Liver (tissue), 3 donors: ENCODE measurements at regions not wholly inside any gene's neighbourhood (a gene's known extent, or its start where the extent isn't known, plus 50 kb on each side); places are given as distances from the start of the nearest gene placed in this dataset.

Source experiments
- EGR1 ChIP-seq, 2 donors: IDR thresholded peaks; 2 replicates each; pipeline ENCODE4 v1.6.1; 2016 to 2018; ENCODE audit warnings: antibody characterized with exemption in 2 of 2, low read depth in 2 of 2
- GABPA ChIP-seq, 2 donors: IDR thresholded peaks in 1 of 2; conservative IDR thresholded peaks in 1 of 2; 2 replicates each; pipeline ENCODE4 v1.6.1; 2016; ENCODE audit warnings: antibody characterized with exemption in 2 of 2, mild to moderate bottlenecking in 1 of 2, moderate library complexity in 1 of 2
- RAD21 ChIP-seq, 2 donors: IDR thresholded peaks; 2 replicates each; pipeline ENCODE4 v1.6.1; 2016; ENCODE audit warnings: antibody characterized with exemption in 2 of 2, mild to moderate bottlenecking in 2 of 2
- RXRA ChIP-seq, 2 donors: IDR thresholded peaks; 2 replicates each; pipeline ENCODE4 v1.6.1; 2017 to 2018; ENCODE audit warnings: antibody characterized with exemption in 2 of 2, mild to moderate bottlenecking in 1 of 2
- SP1 ChIP-seq: IDR thresholded peaks from 2 replicates; pipeline ENCODE4 v1.6.1; 2018; ENCODE audit warnings: antibody characterized with exemption, mild to moderate bottlenecking
- TF ChIP-seq, protein P1 (sequence below): fragments of 150-350 bp; IDR thresholded peaks from 2 replicates; pipeline ENCODE4 v1.5.1; 2017; ENCODE audit warnings: improper control_type of control experiment, low read depth, low read length; ENCODE audit not compliant: missing input control
- TF ChIP-seq, protein P2 (sequence below): IDR thresholded peaks from 2 replicates; pipeline ENCODE4 v1.6.1; 2016; ENCODE audit warnings: antibody characterized with exemption
- TF ChIP-seq, protein P3 (sequence below): IDR thresholded peaks from 2 replicates; pipeline ENCODE4 v1.6.1; 2016; ENCODE audit warnings: antibody characterized with exemption
- TF ChIP-seq, protein P4 (sequence below): IDR thresholded peaks from 2 replicates; pipeline ENCODE4 v1.6.1; 2016; ENCODE audit warnings: antibody characterized with exemption
- donor health status: healthy.
- donor health status: healthy.

DNA sequence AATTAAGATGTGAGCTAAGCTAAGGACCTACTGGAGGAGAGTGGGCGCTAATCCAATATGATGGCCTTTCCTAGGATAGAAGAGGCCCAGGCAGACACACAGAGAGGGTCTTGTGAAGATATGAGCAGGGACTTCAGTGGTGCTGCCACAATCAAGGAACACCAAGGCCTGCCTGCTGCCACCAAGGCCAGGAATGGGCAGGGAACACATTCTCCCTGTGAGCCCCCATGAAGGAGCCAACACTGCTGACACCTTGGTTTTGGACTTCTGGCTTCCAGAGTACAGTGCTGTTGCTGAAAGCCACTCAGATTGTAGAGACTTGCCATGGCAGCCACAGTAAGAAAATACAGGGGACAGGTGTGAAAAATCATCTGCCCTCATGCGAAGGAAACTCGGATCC lies 73.1 kb upstream of the IRX1 start:
- TF ChIP-seq, protein P1, sequence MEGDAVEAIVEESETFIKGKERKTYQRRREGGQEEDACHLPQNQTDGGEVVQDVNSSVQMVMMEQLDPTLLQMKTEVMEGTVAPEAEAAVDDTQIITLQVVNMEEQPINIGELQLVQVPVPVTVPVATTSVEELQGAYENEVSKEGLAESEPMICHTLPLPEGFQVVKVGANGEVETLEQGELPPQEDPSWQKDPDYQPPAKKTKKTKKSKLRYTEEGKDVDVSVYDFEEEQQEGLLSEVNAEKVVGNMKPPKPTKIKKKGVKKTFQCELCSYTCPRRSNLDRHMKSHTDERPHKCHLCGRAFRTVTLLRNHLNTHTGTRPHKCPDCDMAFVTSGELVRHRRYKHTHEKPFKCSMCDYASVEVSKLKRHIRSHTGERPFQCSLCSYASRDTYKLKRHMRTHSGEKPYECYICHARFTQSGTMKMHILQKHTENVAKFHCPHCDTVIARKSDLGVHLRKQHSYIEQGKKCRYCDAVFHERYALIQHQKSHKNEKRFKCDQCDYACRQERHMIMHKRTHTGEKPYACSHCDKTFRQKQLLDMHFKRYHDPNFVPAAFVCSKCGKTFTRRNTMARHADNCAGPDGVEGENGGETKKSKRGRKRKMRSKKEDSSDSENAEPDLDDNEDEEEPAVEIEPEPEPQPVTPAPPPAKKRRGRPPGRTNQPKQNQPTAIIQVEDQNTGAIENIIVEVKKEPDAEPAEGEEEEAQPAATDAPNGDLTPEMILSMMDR: no peak
- TF ChIP-seq RAD21 (IDR thresholded peaks at IDR 0.05): no peak
- TF ChIP-seq SP1: no peak
- TF ChIP-seq, protein P2, sequence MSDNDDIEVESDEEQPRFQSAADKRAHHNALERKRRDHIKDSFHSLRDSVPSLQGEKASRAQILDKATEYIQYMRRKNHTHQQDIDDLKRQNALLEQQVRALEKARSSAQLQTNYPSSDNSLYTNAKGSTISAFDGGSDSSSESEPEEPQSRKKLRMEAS: no peak
- TF ChIP-seq, protein P3, sequence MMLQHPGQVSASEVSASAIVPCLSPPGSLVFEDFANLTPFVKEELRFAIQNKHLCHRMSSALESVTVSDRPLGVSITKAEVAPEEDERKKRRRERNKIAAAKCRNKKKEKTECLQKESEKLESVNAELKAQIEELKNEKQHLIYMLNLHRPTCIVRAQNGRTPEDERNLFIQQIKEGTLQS: no peak
- TF ChIP-seq, protein P4, sequence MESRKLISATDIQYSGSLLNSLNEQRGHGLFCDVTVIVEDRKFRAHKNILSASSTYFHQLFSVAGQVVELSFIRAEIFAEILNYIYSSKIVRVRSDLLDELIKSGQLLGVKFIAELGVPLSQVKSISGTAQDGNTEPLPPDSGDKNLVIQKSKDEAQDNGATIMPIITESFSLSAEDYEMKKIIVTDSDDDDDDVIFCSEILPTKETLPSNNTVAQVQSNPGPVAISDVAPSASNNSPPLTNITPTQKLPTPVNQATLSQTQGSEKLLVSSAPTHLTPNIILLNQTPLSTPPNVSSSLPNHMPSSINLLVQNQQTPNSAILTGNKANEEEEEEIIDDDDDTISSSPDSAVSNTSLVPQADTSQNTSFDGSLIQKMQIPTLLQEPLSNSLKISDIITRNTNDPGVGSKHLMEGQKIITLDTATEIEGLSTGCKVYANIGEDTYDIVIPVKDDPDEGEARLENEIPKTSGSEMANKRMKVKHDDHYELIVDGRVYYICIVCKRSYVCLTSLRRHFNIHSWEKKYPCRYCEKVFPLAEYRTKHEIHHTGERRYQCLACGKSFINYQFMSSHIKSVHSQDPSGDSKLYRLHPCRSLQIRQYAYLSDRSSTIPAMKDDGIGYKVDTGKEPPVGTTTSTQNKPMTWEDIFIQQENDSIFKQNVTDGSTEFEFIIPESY: no peak
- no peak for TF ChIP-seq EGR1 (IDR thresholded peaks at IDR 0.05; ENCODE audit: low read depth in 2 of 2)
- no peak for TF ChIP-seq RXRA (IDR thresholded peaks at IDR 0.05)
- TF ChIP-seq GABPA (IDR thresholded peaks at IDR 0.05 in 1 of 2, conservative IDR thresholded peaks at IDR 0.05 in 1 of 2): no peak
